Liver (tissue), 8 donors: ENCODE measurements at regions not wholly inside any gene's neighbourhood (a gene's known extent, or its start where the extent isn't known, plus 50 kb on each side); places are given as distances from the start of the nearest gene placed in this dataset.

Experiments
- DNase-seq: peaks from one replicate; pipeline ENCODE4 v3.0.0-alpha.2; 2017; ENCODE audit warnings: low spot score
- H3K27ac ChIP-seq, 2 donors: one replicate each; pipeline ENCODE4 v1.7.0; 2013; ENCODE audit warnings: inconsistent platforms in 2 of 2, low read length in 2 of 2, control low read depth in 1 of 2, low read depth in 1 of 2, mild to moderate bottlenecking in 1 of 2
- H3K27me3 ChIP-seq, 4 donors: one replicate each; pipeline versions ENCODE4 v1.6.1 to v1.7.0; 2013; ENCODE audit warnings: low read length in 3 of 4, inconsistent platforms in 1 of 4, mild to moderate bottlenecking in 1 of 4, moderate library complexity in 1 of 4; ENCODE audit not compliant: control insufficient read depth in 4 of 4, insufficient read depth in 4 of 4
- H3K36me3 ChIP-seq, 4 donors: one replicate each; pipeline versions ENCODE4 v1.6.1 to v1.7.0; 2013; ENCODE audit warnings: low read length in 3 of 4, mild to moderate bottlenecking in 3 of 4, low read depth in 1 of 4, moderate library complexity in 1 of 4; ENCODE audit not compliant: control insufficient read depth in 4 of 4, insufficient read depth in 3 of 4
- H3K4me1 ChIP-seq, 4 donors: one replicate each; pipeline versions ENCODE4 v1.6.1 to v1.7.0; 2013; ENCODE audit warnings: low read length in 3 of 4, mild to moderate bottlenecking in 3 of 4, moderate library complexity in 1 of 4; ENCODE audit not compliant: control insufficient read depth in 4 of 4, insufficient read depth in 4 of 4
- H3K4me3 ChIP-seq, 3 donors: one replicate each; pipeline versions ENCODE4 v1.6.1 to v1.7.0; 2013; ENCODE audit warnings: low read length in 3 of 3, control low read depth in 1 of 3, low read depth in 1 of 3, mild to moderate bottlenecking in 1 of 3
- H3K9ac ChIP-seq, 2 donors: one replicate each; pipeline ENCODE4 v1.7.0; 2013; ENCODE audit warnings: low read length in 2 of 2, mild to moderate bottlenecking in 2 of 2, moderate library complexity in 2 of 2, control low read depth in 1 of 2, low read depth in 1 of 2
- H3K9me3 ChIP-seq, 4 donors: one replicate each; pipeline versions ENCODE4 v1.6.1 to v1.7.0; 2013; ENCODE audit warnings: low read length in 3 of 4; ENCODE audit not compliant: control insufficient read depth in 4 of 4
- CTCF ChIP-seq: fragments of 150-350 bp; IDR thresholded peaks from 2 replicates; pipeline ENCODE4 v1.5.1; 2017; ENCODE audit warnings: improper control_type of control experiment, low read depth, low read length; ENCODE audit not compliant: missing input control
- EGR1 ChIP-seq, 2 donors: IDR thresholded peaks; 2 replicates each; pipeline ENCODE4 v1.6.1; 2016 to 2018; ENCODE audit warnings: antibody characterized with exemption in 2 of 2, low read depth in 2 of 2
- FOXA1 ChIP-seq: IDR thresholded peaks from 2 replicates; pipeline ENCODE4 v1.6.1; 2016; ENCODE audit warnings: antibody characterized with exemption
- FOXA2 ChIP-seq: IDR thresholded peaks from 2 replicates; pipeline ENCODE4 v1.6.1; 2016; ENCODE audit warnings: antibody characterized with exemption
- GABPA ChIP-seq, 2 donors: IDR thresholded peaks in 1 of 2; conservative IDR thresholded peaks in 1 of 2; 2 replicates each; pipeline ENCODE4 v1.6.1; 2016; ENCODE audit warnings: antibody characterized with exemption in 2 of 2, mild to moderate bottlenecking in 1 of 2, moderate library complexity in 1 of 2
- HNF4A ChIP-seq, 2 donors: conservative IDR thresholded peaks; 2 replicates each; pipeline ENCODE4 v1.6.1; 2016; ENCODE audit warnings: antibody characterized with exemption in 2 of 2, mild to moderate bottlenecking in 2 of 2
- HNF4G ChIP-seq: IDR thresholded peaks from 2 replicates; pipeline ENCODE4 v1.6.1; 2016; ENCODE audit warnings: antibody characterized with exemption
- NR2F2 ChIP-seq: IDR thresholded peaks from 2 replicates; pipeline ENCODE4 v1.6.1; 2016; ENCODE audit warnings: antibody characterized with exemption
- RAD21 ChIP-seq, 2 donors: IDR thresholded peaks; 2 replicates each; pipeline ENCODE4 v1.6.1; 2016; ENCODE audit warnings: antibody characterized with exemption in 2 of 2, mild to moderate bottlenecking in 2 of 2
- REST ChIP-seq: IDR thresholded peaks from 2 replicates; pipeline ENCODE4 v1.6.1; 2016; ENCODE audit warnings: antibody characterized with exemption, mild to moderate bottlenecking
- RXRA ChIP-seq, 2 donors: IDR thresholded peaks; 2 replicates each; pipeline ENCODE4 v1.6.1; 2017 to 2018; ENCODE audit warnings: antibody characterized with exemption in 2 of 2, mild to moderate bottlenecking in 1 of 2
- SP1 ChIP-seq: IDR thresholded peaks from 2 replicates; pipeline ENCODE4 v1.6.1; 2018; ENCODE audit warnings: antibody characterized with exemption, mild to moderate bottlenecking
- TAF1 ChIP-seq: conservative IDR thresholded peaks from 2 replicates; pipeline ENCODE4 v1.6.1; 2016; ENCODE audit warnings: antibody characterized with exemption, mild to moderate bottlenecking
- WGBS: extraction: QIAGEN DNeasy Blood & Tissue Kit; methylation state at CpG from one replicate; pipeline ENCODE4 v1.1.7; 2013; 5-methylcytosine and 5-hydroxymethylcytosine counted together
- TF ChIP-seq, protein P1 (sequence below): IDR thresholded peaks from 2 replicates; pipeline ENCODE4 v1.6.1; 2016; ENCODE audit warnings: antibody characterized with exemption
- donor health status: healthy.
- donor health status: healthy.
- donor health status: healthy.
- donor health status: healthy.
- donor health status: healthy.

DNA sequence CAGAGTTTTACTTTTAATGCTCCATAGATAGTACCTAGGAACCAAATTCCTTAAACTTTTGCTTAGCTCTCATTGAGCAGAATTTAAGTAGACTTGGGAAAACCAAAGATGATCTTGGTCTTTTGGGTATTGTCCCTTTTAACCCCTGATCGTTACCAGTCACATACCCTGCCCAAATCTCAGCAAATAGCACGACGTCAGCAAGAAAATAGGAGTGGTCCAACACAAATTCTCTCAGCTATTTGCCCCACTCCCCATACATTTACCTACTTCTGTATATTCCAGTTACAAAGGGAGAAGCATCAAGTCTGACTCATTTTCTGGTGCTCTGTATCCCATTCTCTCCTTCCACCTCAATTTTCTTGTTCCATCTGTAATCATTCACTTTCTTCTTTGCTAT lies 387.3 kb downstream of the CCDC85A start:
- Histone ChIP-seq H3K36me3 (no peaks in the 10 kb centered on the region), H3K9ac (no peak overlapping the region), H3K27ac (no peak overlapping the region), H3K4me1 (peaks cover 0 to 3% (median 0%) of the 10 kb centered on the region in 4 donors), H3K9me3 (no peaks in the 10 kb centered on the region), H3K4me3 (no peak overlapping the region), H3K27me3 (no peaks in the 10 kb centered on the region)
- no peak for DNase-seq
- 70% methylated on average over 3 of the region's 3 CpGs for WGBS
- no peak for TF ChIP-seq NR2F2

DNA sequence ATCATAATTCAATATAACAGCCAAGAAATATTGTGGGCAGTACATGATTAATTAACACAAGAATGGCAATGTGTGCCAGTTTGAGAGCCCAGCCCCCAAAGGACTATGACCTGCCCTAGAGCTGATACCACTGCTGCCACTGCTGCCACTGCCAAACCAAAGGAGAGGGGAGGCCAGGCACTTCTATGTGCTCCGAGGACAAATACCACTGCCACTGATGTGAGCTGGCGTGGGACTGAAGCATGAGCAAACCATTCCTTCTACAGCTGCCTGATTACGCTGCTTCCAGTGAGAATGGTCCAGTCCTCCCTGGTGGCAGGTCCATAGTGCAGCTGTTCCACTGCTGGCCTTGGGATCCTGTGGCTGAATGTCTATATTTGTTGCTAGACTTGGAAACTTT lies 392.2 kb downstream of the CCDC85A start:
- Histone ChIP-seq H3K4me3 (no peak overlapping the region), H3K27me3 (no peaks in the 10 kb centered on the region), H3K27ac (peak overlapping the region in 1 of 2 donors; percentile 28), H3K36me3 (no peaks in the 10 kb centered on the region), H3K9ac (no peak overlapping the region), H3K9me3 (no peaks in the 10 kb centered on the region), H3K4me1 (peaks cover 0 to 4% (median 1%) of the 10 kb centered on the region in 4 donors)
- TF ChIP-seq TAF1 (no peak), CTCF (no peak), FOXA1 (no peak), RAD21 (IDR thresholded peaks at IDR 0.05) (no peak), FOXA2 (no peak), SP1 (no peak), REST (no peak), NR2F2 (no peak), EGR1 (IDR thresholded peaks at IDR 0.05; ENCODE audit: low read depth in 2 of 2) (no peak), GABPA (IDR thresholded peaks at IDR 0.05 in 1 of 2, conservative IDR thresholded peaks at IDR 0.05 in 1 of 2) (no peak), HNF4A (conservative IDR thresholded peaks at IDR 0.05) (peak in 1 of 2 donors; percentile 62), RXRA (IDR thresholded peaks at IDR 0.05) (peak in 1 of 2 donors; percentile 7), HNF4G (no peak)
- TF ChIP-seq, protein P1, sequence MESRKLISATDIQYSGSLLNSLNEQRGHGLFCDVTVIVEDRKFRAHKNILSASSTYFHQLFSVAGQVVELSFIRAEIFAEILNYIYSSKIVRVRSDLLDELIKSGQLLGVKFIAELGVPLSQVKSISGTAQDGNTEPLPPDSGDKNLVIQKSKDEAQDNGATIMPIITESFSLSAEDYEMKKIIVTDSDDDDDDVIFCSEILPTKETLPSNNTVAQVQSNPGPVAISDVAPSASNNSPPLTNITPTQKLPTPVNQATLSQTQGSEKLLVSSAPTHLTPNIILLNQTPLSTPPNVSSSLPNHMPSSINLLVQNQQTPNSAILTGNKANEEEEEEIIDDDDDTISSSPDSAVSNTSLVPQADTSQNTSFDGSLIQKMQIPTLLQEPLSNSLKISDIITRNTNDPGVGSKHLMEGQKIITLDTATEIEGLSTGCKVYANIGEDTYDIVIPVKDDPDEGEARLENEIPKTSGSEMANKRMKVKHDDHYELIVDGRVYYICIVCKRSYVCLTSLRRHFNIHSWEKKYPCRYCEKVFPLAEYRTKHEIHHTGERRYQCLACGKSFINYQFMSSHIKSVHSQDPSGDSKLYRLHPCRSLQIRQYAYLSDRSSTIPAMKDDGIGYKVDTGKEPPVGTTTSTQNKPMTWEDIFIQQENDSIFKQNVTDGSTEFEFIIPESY: no peak
- WGBS: 38% methylated on average over 3 of the region's 3 CpGs
- no peak for DNase-seq
